GM21447 (cell line): ENCODE measurements at regions not wholly inside any gene's neighbourhood (a gene's known extent, or its start where the extent isn't known, plus 50 kb on each side); places are given as distances from the start of the nearest gene placed in this dataset.
"Not testable (repeated sequence)": the region's sequence is repeated elsewhere in the genome, so short reads cannot be mapped to it uniquely, and the experiment has no call there.

Experiments
- ATAC-seq: cut with Tn5 transposase; IDR thresholded peaks from one replicate; pipeline ENCODE4 v1.9.1; 2021; ENCODE audit not compliant: unreplicated experiment

DNA sequence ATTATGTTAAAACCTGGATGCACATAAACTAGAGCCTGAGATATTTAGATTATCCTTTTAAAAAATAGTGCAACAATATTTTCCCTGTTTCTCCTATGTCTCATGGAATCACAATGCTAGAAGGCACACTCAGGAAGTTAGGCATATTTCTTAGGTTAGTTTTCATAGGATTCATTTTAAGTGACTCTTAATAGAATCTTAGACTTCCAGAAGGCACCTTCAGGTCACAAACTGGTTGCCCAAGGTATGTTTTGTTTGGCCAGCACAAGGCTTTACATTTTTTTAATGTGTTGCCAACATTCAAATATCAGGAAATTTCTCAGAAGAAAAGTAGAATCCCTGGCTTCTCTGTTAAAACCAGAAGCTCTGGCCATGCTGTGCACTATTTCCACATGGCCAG lies 129.3 kb downstream of the LNPK start:
- ATAC-seq = no peak

DNA sequence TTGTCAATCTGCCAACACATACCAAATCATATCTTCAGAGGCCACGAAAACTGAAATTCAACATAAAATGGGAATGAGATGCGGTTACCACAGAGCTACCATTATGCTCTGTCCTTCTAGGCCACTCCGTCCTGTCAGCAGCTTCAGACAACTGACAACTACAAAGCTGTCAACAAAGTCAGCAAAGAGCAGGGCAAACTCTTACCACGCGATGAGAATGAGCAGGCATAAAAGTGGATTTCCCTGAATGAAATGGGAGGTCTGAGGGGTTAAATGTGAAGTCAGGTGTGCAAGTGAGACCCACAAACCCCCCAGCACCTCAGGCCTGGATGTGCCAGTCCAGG lies 130.1 kb downstream of the LNPK start:
- no peak for ATAC-seq

DNA sequence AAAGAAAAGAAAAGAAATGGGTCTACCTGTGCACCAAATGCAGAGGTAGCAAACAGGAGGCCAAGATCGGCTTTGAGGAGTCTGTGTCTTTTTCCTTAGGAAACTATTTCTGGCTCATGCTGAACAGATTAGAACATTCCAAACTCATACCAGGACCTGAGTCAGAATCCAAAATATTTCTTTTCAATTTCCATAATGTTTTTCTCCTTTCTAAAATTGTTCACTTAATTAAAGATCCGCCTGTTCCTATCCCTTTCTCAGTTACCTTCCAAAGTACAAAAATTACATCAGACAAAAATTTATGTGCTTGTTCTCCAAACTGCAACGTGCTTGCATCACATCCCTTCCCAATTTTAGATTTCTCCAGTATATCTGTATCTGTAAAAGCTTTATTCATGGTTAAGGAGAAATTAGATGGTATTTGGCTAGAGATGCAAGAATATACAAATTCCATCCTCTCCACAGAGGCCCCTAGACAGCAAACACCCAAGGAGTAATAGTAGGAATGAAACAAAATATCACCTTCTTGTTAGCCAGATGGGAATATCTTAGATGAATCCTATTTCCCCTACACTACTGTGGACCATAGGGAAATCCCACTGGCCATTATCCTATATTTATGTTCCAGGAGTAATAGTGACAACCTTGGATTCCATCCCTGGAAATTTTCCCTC lies 130.6 kb downstream of the LNPK start:
- no peak for ATAC-seq

DNA sequence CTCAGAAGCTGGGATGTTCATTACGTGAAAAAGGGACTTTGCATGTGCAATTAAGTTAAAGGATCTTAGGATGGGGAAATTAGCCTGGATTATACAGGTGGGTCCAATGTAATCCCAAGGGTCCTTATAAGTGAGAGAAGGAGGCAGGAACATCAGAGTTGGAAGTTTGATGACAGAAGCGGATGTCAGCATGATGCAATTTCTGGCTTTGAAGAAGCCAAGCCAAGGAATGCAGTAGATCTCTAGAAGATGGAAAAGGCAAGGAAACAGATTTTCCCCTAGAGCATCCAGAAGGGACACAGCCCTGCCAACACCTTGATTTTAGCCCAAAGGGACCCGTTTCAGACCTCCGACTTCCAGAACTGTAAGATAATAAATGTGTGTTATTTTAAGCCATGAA lies 136.4 kb downstream of the LNPK start:
- ATAC-seq = no peak

DNA sequence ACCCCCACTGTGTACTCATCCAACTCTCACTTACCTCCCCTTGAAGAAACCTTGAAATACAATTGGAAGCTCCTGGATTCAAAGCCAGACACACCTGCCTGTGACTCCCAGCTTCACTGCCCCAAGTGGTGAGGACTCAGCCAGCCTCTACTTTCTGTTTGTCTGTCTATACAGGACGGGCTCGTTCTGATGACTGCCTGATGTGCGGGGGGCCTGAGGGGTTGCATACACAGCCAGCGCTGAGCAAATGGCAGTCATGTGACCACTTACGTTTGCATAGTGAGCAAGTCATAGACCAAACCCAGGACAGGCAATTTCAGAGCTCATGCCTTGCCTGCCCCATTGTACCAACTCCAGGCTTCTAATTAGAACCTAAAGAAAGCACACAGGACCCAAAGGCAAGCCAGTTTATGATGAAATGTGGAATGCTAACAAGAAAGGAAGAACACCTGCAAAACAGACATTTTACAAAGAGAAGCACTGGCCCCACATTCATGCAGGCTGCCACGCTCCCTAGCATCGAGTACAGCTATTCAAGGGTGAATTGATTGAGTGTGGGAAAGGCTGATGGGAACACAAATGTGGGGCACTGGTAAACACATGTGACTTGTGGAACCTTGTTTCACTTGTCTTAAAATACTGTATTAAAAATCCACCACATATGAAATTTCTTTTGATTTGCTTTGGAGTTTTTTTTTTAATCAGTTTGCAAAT lies 137.8 kb downstream of the LNPK start:
- ATAC-seq = no peak

DNA sequence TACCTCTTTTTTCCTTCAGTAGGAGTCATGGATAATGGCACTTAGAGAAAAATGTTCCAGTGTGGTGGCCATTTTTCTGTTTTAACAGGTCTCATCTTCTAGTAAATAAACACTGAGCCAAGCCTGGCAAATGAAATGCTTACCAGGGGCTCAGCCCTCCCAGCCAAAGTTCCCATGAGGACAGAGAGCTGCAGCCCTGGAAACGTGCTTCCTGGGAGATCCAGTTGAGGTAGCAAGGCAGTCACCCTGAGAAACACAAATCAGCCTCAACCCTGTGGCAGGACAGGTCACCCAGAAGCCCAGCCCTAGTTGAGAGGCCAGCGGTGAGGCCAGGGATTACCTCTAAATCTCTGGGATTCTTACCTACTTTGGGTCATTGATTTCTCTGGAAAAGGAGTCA lies 140.1 kb downstream of the LNPK start:
- no peak for ATAC-seq

DNA sequence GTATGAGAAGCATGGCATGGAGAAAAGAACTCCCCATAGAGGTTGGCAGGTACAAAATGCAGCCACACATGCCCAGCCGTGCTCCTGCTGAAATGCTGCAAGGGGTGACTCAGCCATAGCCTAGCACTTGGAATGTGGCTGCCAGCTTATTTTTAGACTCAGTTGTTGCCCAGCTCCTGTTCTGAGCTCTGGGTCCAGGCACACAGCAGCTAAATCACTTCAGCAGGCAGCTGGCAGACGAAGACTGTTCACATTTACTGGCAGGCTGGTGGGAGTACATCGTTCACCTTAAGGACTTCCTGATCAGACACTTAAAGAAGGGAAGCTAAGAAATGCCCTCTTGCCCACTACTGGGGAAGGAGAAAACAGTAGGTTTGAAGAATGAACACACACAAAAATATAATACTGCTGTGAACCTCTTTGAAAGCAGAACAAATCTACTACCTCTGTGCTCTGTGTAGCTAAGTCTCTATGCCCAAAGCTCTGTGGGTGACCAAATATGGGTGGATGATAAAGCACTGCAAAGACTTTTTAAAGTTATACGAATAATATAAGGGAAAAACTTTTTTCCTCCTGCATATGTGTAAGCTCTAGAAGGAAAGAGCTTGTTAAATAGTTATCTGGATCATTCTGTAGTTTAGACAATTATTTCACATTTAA lies 146.1 kb downstream of the LNPK start:
- ATAC-seq = no peak

DNA sequence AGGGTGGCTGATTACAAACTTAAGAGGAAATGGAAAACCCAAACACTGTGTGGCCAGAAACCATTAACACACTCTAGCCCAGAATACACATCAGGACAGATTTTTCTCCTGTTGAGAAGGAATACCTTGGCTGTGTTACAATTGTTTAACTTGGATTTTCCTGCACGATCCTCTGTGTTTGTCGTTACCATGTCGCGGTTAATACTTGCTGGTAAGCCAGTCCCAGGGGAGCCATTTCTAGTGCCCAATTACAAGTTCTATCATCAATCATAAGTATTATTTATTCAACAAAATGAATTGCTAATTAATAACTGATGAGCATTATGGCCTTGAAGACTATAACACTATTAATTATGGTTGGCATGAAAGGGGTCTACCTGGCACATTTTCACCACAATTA lies 146.8 kb downstream of the LNPK start:
- no peak for ATAC-seq

DNA sequence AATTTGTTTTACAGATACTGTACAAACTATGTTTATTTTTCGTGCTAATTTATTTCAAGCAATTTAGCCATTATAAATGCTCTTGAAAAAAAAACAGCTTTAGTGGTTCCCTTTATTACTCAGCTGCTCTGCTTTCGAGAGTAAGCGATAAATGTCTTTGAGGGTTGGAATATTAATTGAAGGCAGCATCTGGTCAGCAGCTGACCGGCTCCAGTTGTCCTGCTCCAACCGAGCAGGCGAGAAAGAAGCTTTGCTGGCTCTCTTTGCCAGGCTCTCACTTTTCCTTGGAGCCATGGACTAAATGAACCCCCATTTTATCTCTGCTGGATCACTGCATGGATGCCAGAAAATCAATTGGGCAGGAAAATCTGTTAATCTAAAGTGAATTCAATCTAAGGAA lies 147.4 kb downstream of the LNPK start:
- ATAC-seq = no peak

DNA sequence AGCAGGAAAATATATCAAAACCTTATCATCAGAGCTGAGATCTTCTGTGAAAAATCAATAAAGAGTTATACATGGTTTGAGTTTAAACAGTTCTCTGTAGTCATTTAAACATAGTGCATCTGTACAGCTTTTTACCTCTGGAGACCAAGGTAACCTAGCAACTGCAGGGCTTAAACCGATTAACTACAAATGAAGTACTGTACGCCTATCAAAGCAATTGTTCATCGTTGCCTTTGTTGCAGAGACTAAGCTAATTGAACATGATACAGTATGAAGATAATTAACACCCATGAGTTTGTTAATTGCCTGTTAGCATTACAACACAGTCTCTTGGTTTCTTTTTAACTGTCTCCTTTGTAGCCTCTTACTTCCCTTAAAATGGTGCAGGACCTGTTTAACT lies 147.9 kb downstream of the LNPK start:
- no peak for ATAC-seq

DNA sequence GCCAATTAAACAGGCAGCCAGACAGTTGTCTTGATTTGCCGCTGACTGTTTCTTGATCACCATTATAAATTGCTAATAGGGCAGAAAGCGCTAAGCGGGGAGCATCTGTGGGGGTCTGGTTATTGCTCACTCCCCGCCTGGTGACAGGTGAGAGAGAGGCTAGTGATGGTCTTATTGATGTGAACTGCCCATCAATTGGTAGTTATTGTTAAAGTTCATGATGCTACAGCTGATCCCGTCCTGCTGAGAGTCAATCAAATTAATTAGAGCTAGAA lies 148.5 kb downstream of the LNPK start:
- ATAC-seq = no peak

DNA sequence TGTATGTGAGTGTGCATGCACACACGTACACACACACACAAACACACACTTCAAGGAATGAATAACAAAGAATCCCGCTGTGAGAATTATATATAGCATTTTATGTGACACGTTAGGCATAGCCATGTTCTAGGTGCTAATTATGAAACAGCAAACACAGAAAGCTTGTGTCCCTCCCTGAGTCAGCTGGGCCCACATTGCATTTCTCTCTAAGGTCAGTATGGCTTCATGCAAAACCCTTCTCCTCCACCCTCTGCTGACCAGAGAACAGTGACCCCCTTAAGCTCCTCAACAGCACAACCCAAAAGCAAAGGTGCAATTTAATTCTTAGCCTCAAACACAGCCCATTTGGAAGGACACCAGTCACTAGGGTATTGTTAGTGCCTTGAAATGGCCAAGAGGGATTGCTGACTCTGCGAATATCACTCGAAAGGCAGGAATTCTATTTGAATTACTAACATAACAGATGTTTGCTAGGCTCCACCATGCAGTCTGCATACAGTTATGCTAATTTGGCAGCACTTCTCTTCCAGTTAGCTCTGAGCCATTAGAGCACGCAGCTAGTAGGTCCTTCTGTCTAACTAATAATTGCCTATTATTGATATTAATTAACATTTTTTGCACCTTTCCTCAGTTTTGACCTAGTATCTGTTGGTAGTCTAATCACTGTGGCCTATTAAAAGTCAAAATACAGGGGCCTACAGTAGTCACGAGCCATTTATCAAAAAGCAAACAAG lies 149.0 kb downstream of the LNPK start:
- no peak for ATAC-seq

DNA sequence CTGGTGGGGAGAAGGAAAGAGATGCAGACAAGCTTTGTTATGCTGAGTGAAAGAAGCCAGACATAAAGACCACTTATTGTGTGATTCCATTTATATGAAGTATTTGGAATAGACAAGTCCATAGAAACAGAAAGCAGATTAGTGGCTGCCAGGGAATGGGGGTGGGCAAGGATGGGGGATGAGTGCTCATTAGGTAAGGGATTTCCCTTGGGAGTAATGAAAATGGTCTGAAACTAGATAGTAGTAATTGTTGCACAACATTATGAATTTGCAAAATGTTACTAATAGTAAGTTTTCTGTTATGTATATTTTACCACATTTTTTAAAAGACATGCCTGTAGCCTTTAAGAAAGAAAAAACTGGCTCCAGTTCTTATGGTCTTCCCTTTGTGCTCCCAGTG lies 154.9 kb downstream of the LNPK start:
- ATAC-seq = no peak

DNA sequence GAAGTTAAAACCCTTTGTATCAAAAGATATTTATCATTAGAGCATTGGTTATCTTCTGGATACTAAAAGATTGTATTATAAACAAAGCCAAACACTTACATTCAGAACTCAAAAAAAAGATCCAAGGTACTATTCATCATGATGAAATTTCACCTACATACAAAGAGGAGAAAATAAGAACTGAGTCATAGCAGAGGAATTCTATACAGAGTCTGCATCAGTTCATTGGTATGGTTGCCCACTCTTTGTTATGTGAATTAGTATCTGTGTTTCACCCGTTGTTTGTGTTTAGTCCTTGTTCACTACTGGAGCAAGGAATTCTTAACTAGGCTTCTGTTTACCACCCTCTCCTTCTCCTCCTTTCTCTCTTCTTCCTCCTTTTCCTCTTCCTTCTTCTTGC lies 157.9 kb downstream of the LNPK start:
- ATAC-seq = no peak

DNA sequence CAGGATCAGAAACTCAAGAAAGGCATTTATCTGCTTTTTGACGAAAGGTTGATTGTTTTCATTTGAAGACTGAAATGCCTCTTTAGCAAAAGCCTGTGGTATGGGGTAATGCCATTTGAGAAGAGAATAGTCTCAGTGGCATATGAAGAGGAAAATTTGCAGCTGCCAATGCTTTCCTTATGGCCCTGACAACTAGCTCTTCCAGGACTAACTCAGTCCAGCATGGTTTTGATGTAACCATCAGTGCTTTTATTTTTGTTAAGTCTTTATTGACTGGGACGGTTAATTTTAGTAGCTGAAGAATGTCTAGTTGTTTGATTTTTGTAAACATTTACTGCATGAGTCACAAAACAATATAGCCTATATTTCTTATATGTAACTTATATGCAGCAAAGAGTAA lies 158.4 kb downstream of the LNPK start:
- no peak for ATAC-seq

DNA sequence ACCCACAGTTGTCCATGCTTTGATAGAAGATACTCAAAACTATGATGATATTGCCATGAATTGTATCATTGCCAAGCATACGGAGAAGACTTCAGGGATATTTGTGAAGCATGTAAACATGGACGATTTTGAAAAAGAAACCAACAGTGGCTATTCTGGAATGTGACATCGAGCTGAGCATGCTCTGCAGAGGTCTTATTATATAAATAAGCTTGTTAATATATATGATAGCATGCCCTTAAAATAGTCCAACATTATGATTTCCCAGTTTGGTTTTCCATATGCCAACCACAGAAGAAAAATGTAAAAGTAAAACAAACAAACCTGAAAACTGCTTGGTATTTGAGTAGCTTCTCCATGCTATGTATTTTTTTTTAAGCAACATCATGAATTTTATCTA lies 159.1 kb downstream of the LNPK start:
- no peak for ATAC-seq

DNA sequence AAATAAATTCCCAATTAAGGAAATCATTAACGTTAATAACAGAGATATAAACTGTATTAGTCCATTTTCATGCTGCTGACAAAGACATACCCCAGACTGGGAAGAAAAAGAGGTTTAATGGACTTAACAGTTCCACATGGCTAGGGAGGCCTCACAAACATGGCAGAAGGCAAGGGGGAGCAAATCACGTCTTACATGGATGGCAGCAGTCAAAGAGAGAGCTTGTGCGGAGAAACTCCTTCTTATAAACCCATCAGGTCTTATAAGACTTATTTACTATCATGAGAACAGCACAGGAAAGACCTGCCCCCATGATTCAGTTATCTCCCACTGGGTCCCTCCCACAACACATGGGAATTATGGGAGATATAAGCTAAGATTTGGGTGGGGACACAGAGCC lies 161.3 kb downstream of the LNPK start:
- not testable (repeated sequence) for ATAC-seq

DNA sequence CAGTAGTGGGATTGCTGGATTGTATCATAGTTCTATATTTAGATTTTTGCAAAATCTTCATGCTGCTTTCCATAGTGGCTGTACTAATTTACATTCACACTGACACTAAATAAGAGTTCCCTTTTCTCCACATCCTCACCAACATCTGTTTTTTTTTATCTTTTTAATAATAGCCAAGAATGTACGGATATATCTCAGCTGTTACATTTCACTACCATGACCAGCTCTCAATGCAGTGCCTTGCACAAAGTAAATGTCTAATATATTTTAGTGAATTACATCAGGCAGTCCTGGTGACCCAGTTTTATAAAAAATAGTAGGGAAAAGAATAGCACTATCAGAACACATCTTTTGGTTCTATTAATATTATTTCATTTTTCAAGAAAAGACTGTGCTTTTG lies 161.8 kb downstream of the LNPK start:
- ATAC-seq = no peak

DNA sequence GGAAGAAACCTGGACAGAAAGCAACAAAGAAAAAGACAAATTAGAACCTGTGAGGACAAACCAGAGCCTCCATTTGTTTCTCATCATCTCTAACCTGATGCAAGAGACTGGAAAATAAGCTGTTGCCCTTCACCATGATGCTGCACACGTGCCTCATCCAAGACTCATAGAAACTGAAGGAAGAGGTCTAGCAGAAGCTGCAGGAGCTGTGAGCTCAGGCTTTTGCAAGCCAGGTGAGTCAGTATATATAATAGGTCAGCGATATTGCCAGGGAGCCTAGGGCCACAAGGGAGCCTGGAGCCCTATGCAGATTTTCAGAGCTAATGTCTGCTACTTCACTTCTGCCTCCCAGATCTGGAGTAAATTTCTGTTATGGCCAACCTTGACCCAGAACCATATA lies 163.1 kb downstream of the LNPK start:
- ATAC-seq = no peak

DNA sequence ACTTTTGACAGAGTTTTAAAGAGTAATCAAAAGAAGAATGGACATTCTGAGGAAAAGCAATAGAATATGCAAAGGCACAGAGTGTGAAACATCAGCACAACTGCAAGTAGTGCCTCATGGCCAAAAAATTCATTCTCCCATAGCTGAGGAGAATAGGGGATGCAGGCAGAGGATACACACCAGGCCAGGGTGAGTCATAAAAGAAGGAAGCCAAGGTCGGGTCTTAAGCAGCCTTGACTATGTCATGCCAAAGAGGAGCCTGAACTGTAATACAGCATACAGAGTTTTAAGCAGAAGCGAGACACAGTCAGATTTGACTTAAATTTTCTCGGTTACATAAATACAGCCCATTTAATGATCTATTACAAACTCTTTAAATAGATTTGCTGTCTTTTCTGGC lies 165.0 kb downstream of the LNPK start:
- ATAC-seq = no peak

DNA sequence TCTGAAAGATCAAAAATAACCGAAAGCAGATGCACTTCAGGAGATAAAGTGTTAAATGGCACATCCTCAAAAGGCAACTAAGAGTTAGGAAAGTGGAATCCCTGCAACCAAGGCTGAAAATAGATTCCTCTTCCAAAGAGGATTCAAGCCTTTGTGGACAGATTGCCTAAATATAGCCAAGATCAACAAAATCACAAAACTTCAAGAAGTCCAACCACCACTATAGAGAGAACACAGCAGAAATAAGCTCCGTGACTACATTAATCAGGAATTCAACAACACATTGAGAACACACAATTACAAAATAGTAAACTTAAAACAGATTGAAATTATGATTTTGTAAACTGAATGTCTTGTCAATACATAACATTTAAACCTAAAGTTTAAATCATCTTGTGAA lies 165.7 kb downstream of the LNPK start:
- ATAC-seq = no peak

DNA sequence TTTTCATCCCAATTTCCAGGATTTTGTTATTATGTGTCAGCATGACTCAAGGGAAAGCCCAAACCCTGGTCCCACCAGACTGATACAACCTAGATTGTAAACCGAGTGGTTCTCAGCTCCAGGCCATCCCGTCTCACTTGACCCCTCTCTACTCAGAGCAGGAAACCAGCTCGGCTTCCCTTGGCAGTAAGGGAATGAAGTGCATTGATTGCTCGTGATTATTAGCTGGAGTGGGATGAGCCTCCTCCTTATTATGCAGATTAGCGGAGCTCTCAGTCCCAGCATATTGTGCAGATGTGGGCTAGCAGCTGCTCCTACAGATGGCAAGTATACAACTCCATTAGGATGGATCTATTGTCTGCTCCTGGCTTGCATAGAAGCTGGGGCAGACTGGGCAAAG lies 167.6 kb downstream of the LNPK start:
- no peak for ATAC-seq
